ENCODE measurements at regions not wholly inside any gene's neighbourhood (a gene's known extent, or its start where the extent isn't known, plus 50 kb on each side); places are given as distances from the start of the nearest gene placed in this dataset.

- peak; percentile 73 to 85 for DNase-seq
- no CpG with 5 or more reads among the region's 13 CpGs for WGBS (ENCODE audit: extremely low coverage, insufficient coverage, insufficient read length)
- Histone ChIP-seq H3K4me3 (ENCODE audit: low read depth, low read length) (no peak overlapping the region), H2AFZ (ENCODE audit: insufficient read depth, low read length, poor library complexity) (no peak overlapping the region), H3K36me3 (ENCODE audit: control insufficient read depth in 1 of 2, insufficient read depth in 2 of 2, low read length in 2 of 2) (no peaks in the 10 kb centered on the region), H3K79me2 (ENCODE audit: control insufficient read depth, insufficient read depth, low read length, poor library complexity) (peaks cover 6% of the 10 kb centered on the region), H2BK5ac (ENCODE audit: low read depth, low read length, poor library complexity) (no peak overlapping the region), H2BK120ac (ENCODE audit: insufficient read depth, low read length, poor library complexity) (peak overlapping the region; percentile 21), H4K8ac (ENCODE audit: low read depth, low read length) (no peak overlapping the region), H4K91ac (ENCODE audit: low read depth, low read length) (peak overlapping the region; percentile 72), H3K4ac (ENCODE audit: low read depth, low read length) (no peak overlapping the region), H3K9me3 (ENCODE audit: insufficient read depth, low read depth, low read length) (no peaks in the 10 kb centered on the region), H3K79me1 (ENCODE audit: low read length) (peaks cover 32% of the 10 kb centered on the region), H3K14ac (ENCODE audit: low read length) (no peak overlapping the region), H3K23ac (ENCODE audit: low read length) (no peak overlapping the region), H4K12ac (ENCODE audit: low read depth, low read length) (no peak overlapping the region), H3K4me1 (ENCODE audit: control insufficient read depth in 1 of 2, insufficient read depth in 2 of 2, low read length in 2 of 2) (peaks cover 30 to 47% of the 10 kb centered on the region in 2 experiments), H3K9ac (ENCODE audit: low read length) (no peak overlapping the region), H3K27me3 (ENCODE audit: insufficient read depth, low read length) (no peaks in the 10 kb centered on the region), H3K27ac (ENCODE audit: low read depth, low read length) (peak overlapping the region; percentile 56), H2BK12ac (ENCODE audit: low read length) (no peak overlapping the region), H3K4me2 (ENCODE audit: low read length) (peak overlapping the region; percentile 30), H3K18ac (ENCODE audit: low read length) (no peak overlapping the region), H2AK5ac (ENCODE audit: low read length) (peak overlapping the region; percentile 32)
Observed at GRCh38 chr9:89664896-89665329, 60.1 kb downstream of the GADD45G start.

GRCh38 chr9:89666364-89666763 is 61.6 kb downstream of the GADD45G start:
- no CpG with 5 or more reads among the region's 7 CpGs for WGBS (ENCODE audit: extremely low coverage, insufficient coverage, insufficient read length)
- Histone ChIP-seq H3K4me1 (ENCODE audit: control insufficient read depth in 1 of 2, insufficient read depth in 2 of 2, low read length in 2 of 2) (peaks cover 29 to 42% of the 10 kb centered on the region in 2 experiments), H3K9me3 (ENCODE audit: insufficient read depth, low read depth, low read length) (peaks cover under 1% of the 10 kb centered on the region)

DNA sequence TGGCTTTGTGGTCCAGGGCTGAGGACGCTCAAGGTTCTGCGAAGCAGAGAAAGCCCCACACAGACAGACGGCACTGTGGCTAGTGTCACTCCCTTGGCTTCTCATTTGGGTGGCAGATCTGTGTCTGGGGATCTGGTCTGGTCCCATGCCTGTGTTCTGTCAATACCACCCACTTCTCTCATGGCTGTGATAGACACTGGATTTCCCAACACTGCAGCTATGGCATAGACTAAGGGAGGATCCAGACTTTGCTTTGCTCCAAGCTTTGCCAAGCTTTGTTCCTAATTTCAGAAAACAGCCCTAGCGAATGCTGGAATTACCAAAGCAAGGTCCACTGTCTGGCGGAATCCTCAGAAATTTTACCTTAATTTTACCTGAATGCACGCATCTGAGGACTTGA is 62.1 kb downstream of the GADD45G start:
- peak overlapping the region; percentile 60 for H4K91ac ChIP-seq (ENCODE audit: low read depth, low read length)
- peaks cover 3% of the 10 kb centered on the region for H3K9me3 ChIP-seq (ENCODE audit: insufficient read depth, low read depth, low read length)
- no peak overlapping the region for H4K12ac ChIP-seq (ENCODE audit: low read depth, low read length)
- H3K27ac ChIP-seq (ENCODE audit: low read depth, low read length): no peak overlapping the region
- H2BK5ac ChIP-seq (ENCODE audit: low read depth, low read length, poor library complexity): no peak overlapping the region
- peaks cover 23 to 37% of the 10 kb centered on the region in 2 experiments for H3K4me1 ChIP-seq (ENCODE audit: control insufficient read depth in 1 of 2, insufficient read depth in 2 of 2, low read length in 2 of 2)
- H3K14ac ChIP-seq (ENCODE audit: low read length): no peak overlapping the region
- no peak overlapping the region for H3K23ac ChIP-seq (ENCODE audit: low read length)
- no peak overlapping the region for H2BK120ac ChIP-seq (ENCODE audit: insufficient read depth, low read length, poor library complexity)
- no peak overlapping the region for H3K4me2 ChIP-seq (ENCODE audit: low read length)
- no peak overlapping the region for H2AFZ ChIP-seq (ENCODE audit: insufficient read depth, low read length, poor library complexity)
- no peak for DNase-seq
- peak overlapping the region; percentile 67 for H2BK12ac ChIP-seq (ENCODE audit: low read length)
- H3K79me2 ChIP-seq (ENCODE audit: control insufficient read depth, insufficient read depth, low read length, poor library complexity): peaks cover 6% of the 10 kb centered on the region
- no peak overlapping the region for H3K4ac ChIP-seq (ENCODE audit: low read depth, low read length)
- no peak overlapping the region for H3K4me3 ChIP-seq (ENCODE audit: low read depth, low read length)
- H2AK5ac ChIP-seq (ENCODE audit: low read length): no peak overlapping the region
- H4K8ac ChIP-seq (ENCODE audit: low read depth, low read length): no peak overlapping the region
- no CpG with 5 or more reads among the region's 6 CpGs for whole genome bisulfite sequencing (ENCODE audit: extremely low coverage, insufficient coverage, insufficient read length)
- no peaks in the 10 kb centered on the region for H3K36me3 ChIP-seq (ENCODE audit: control insufficient read depth in 1 of 2, insufficient read depth in 2 of 2, low read length in 2 of 2)
- no peaks in the 10 kb centered on the region for H3K27me3 ChIP-seq (ENCODE audit: insufficient read depth, low read length)
- H3K79me1 ChIP-seq (ENCODE audit: low read length): peaks cover 27% of the 10 kb centered on the region
- no peak overlapping the region for H3K18ac ChIP-seq (ENCODE audit: low read length)
- H3K9ac ChIP-seq (ENCODE audit: low read length): no peak overlapping the region

More at GRCh38 chr9:89666364-89666763, 61.6 kb downstream of the GADD45G start:
- no peak overlapping the region for H3K27ac ChIP-seq (ENCODE audit: low read depth, low read length)
- no peak overlapping the region for H3K4ac ChIP-seq (ENCODE audit: low read depth, low read length)
- peak overlapping the region; percentile 21 for H2BK120ac ChIP-seq (ENCODE audit: insufficient read depth, low read length, poor library complexity)
- peaks cover 6% of the 10 kb centered on the region for H3K79me2 ChIP-seq (ENCODE audit: control insufficient read depth, insufficient read depth, low read length, poor library complexity)
- no peak overlapping the region for H3K9ac ChIP-seq (ENCODE audit: low read length)
- no peak overlapping the region for H2AFZ ChIP-seq (ENCODE audit: insufficient read depth, low read length, poor library complexity)
- H2AK5ac ChIP-seq (ENCODE audit: low read length): peak overlapping the region; percentile 62
- no peak overlapping the region for H2BK5ac ChIP-seq (ENCODE audit: low read depth, low read length, poor library complexity)
- H3K14ac ChIP-seq (ENCODE audit: low read length): peak overlapping the region; percentile 51
- no peak overlapping the region for H4K12ac ChIP-seq (ENCODE audit: low read depth, low read length)
- H3K36me3 ChIP-seq (ENCODE audit: control insufficient read depth in 1 of 2, insufficient read depth in 2 of 2, low read length in 2 of 2): no peaks in the 10 kb centered on the region
- H3K23ac ChIP-seq (ENCODE audit: low read length): no peak overlapping the region
- H3K4me3 ChIP-seq (ENCODE audit: low read depth, low read length): no peak overlapping the region
- DNase-seq: no peak
- no peak overlapping the region for H4K8ac ChIP-seq (ENCODE audit: low read depth, low read length)
- no peaks in the 10 kb centered on the region for H3K27me3 ChIP-seq (ENCODE audit: insufficient read depth, low read length)
- H2BK12ac ChIP-seq (ENCODE audit: low read length): peak overlapping the region; percentile 67
- H3K18ac ChIP-seq (ENCODE audit: low read length): no peak overlapping the region
- peak overlapping the region; percentile 60 for H4K91ac ChIP-seq (ENCODE audit: low read depth, low read length)
- H3K79me1 ChIP-seq (ENCODE audit: low read length): peaks cover 32% of the 10 kb centered on the region
- no peak overlapping the region for H3K4me2 ChIP-seq (ENCODE audit: low read length)

- Histone ChIP-seq H2BK120ac (ENCODE audit: insufficient read depth, low read length, poor library complexity) (no peak overlapping the region), H3K18ac (ENCODE audit: low read length) (no peak overlapping the region), H3K4me2 (ENCODE audit: low read length) (no peak overlapping the region), H3K79me1 (ENCODE audit: low read length) (peaks cover 22% of the 10 kb centered on the region), H2AFZ (ENCODE audit: insufficient read depth, low read length, poor library complexity) (no peak overlapping the region), H3K4ac (ENCODE audit: low read depth, low read length) (no peak overlapping the region), H3K9ac (ENCODE audit: low read length) (no peak overlapping the region), H3K27ac (ENCODE audit: low read depth, low read length) (no peak overlapping the region), H3K14ac (ENCODE audit: low read length) (no peak overlapping the region), H2BK12ac (ENCODE audit: low read length) (peak overlapping the region; percentile 85), H2BK5ac (ENCODE audit: low read depth, low read length, poor library complexity) (no peak overlapping the region), H4K12ac (ENCODE audit: low read depth, low read length) (no peak overlapping the region), H3K23ac (ENCODE audit: low read length) (no peak overlapping the region), H3K27me3 (ENCODE audit: insufficient read depth, low read length) (no peaks in the 10 kb centered on the region), H4K91ac (ENCODE audit: low read depth, low read length) (no peak overlapping the region), H2AK5ac (ENCODE audit: low read length) (peak overlapping the region; percentile 66), H3K9me3 (ENCODE audit: insufficient read depth, low read depth, low read length) (peaks cover 3% of the 10 kb centered on the region), H4K8ac (ENCODE audit: low read depth, low read length) (no peak overlapping the region), H3K4me3 (ENCODE audit: low read depth, low read length) (no peak overlapping the region), H3K4me1 (ENCODE audit: control insufficient read depth in 1 of 2, insufficient read depth in 2 of 2, low read length in 2 of 2) (peaks cover 18 to 30% of the 10 kb centered on the region in 2 experiments), H3K79me2 (ENCODE audit: control insufficient read depth, insufficient read depth, low read length, poor library complexity) (peaks cover 4% of the 10 kb centered on the region), H3K36me3 (ENCODE audit: control insufficient read depth in 1 of 2, insufficient read depth in 2 of 2, low read length in 2 of 2) (no peaks in the 10 kb centered on the region)
- WGBS (ENCODE audit: extremely low coverage, insufficient coverage, insufficient read length): no CpG with 5 or more reads among the region's 8 CpGs
- DNase-seq: no peak
Observed at GRCh38 chr9:89667726-89668125, 62.9 kb downstream of the GADD45G start.
